Esophagus squamous epithelium (tissue), 5 donors: ENCODE measurements at regions not wholly inside any gene's neighbourhood (a gene's known extent, or its start where the extent isn't known, plus 50 kb on each side); places are given as distances from the start of the nearest gene placed in this dataset.

Experiments used
- DNase-seq: peaks from one replicate; lab custom pipeline; 2025; lab: John Stamatoyannopoulos, UW
- H3K27ac ChIP-seq, 4 donors: fragments of 200-600 bp; sonication (generic); one replicate each; pipeline ENCODE4 v1.5.1; 2016 to 2019; ENCODE audit warnings: mild to moderate bottlenecking in 1 of 4
- H3K27me3 ChIP-seq, 4 donors: fragments of 200-600 bp; sonication (generic); 1 replicate in 3 of 4; 2 replicates in 1 of 4; pipeline versions ENCODE4 v1.5.1 to v1.6.0; 2017 to 2021; ENCODE audit warnings: antibody characterized with exemption in 1 of 4
- H3K36me3 ChIP-seq, 3 donors: fragments of 200-600 bp; sonication (generic); one replicate each; pipeline ENCODE4 v1.5.1; 2016 to 2019
- H3K4me1 ChIP-seq, 3 donors: fragments of 200-600 bp; sonication (generic); one replicate each; pipeline ENCODE4 v1.5.1; 2017 to 2019
- H3K4me3 ChIP-seq, 4 donors: fragments of 200-600 bp; sonication (generic); 1 replicate in 3 of 4; 2 replicates in 1 of 4; pipeline ENCODE4 v1.5.1; 2016 to 2019; ENCODE audit warnings: mild to moderate bottlenecking in 2 of 4, moderate library complexity in 1 of 4
- H3K9me3 ChIP-seq, 3 donors: fragments of 200-600 bp; sonication (generic); one replicate each; pipeline ENCODE4 v1.5.1; 2016 to 2019
- POLR2A ChIP-seq, 4 donors: fragments of 450-650 bp; IDR thresholded peaks; one replicate each; pipeline ENCODE4 v1.6.1; 2017; ENCODE audit warnings: antibody characterized with exemption in 4 of 4, mild to moderate bottlenecking in 4 of 4, moderate library complexity in 3 of 4
- WGBS, 2 donors: methylation state at CpG; one replicate each; pipeline ENCODE4 v1.1.5; 2018; 5-methylcytosine and 5-hydroxymethylcytosine counted together
- intact Hi-C: fragments of 100-400 bp; cut with DNase I; formaldehyde crosslinking; loops from one replicate; pipeline ENCODE4 v1.15.0; 2022
- TF ChIP-seq, protein P1 (sequence below), 6 experiments: fragments of 450-650 bp in 4 of 6; fragments of 200-600 bp in 2 of 6; sonication (generic) in 2 of 6; IDR thresholded peaks; one replicate each; pipeline ENCODE4 v1.5.1; 2016 to 2019; ENCODE audit warnings: antibody characterized with exemption in 6 of 6, mild to moderate bottlenecking in 4 of 6, moderate library complexity in 4 of 6
- donor health status: DM: yes; HTN: yes; CAD: no.

GRCh38 chr1:195105281-195105680 lies 1503.0 kb downstream of the KCNT2 start:
- H3K36me3 ChIP-seq, result no peaks in the 10 kb centered on the region
- no peak for DNase-seq
- TF ChIP-seq, protein P1, sequence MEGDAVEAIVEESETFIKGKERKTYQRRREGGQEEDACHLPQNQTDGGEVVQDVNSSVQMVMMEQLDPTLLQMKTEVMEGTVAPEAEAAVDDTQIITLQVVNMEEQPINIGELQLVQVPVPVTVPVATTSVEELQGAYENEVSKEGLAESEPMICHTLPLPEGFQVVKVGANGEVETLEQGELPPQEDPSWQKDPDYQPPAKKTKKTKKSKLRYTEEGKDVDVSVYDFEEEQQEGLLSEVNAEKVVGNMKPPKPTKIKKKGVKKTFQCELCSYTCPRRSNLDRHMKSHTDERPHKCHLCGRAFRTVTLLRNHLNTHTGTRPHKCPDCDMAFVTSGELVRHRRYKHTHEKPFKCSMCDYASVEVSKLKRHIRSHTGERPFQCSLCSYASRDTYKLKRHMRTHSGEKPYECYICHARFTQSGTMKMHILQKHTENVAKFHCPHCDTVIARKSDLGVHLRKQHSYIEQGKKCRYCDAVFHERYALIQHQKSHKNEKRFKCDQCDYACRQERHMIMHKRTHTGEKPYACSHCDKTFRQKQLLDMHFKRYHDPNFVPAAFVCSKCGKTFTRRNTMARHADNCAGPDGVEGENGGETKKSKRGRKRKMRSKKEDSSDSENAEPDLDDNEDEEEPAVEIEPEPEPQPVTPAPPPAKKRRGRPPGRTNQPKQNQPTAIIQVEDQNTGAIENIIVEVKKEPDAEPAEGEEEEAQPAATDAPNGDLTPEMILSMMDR (IDR thresholded peaks at IDR 0.05), result no peak
- TF ChIP-seq POLR2A (IDR thresholded peaks at IDR 0.05), result no peak
- H3K4me1 ChIP-seq, result no peaks in the 10 kb centered on the region
- no peak overlapping the region for H3K4me3 ChIP-seq
- H3K9me3 ChIP-seq, result no peaks in the 10 kb centered on the region
- no peak overlapping the region for H3K27ac ChIP-seq
- WGBS, 2 donors, result 20 to 64% methylated on average over 1 to 2 of the region's 2 CpGs
- intact Hi-C loops, result no loop called here
- H3K27me3 ChIP-seq, result no peaks in the 10 kb centered on the region

DNA sequence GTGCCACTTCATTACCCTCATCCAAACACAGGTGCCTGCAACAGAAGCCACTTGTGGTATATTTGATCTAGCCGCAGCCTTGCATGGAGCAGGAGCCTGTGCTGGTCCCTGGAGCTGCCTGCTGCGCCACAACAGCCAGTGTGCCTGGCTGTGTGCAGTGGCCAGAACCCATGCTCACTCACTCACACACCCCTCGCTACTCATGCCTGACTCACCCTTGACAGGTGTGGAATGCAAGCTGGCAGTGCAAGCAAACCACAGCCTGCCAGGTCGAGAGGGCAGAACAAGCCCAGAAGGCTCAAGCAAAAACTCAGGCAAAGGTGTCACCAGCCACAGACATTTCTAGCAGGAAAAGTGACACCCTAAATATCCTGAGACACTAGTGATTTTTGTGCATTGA lies 1510.9 kb downstream of the KCNT2 start:
- intact Hi-C loops, result no loop called here
- Histone ChIP-seq H3K27ac (no peak overlapping the region), H3K4me3 (no peak overlapping the region), H3K27me3 (no peaks in the 10 kb centered on the region), H3K9me3 (no peaks in the 10 kb centered on the region), H3K4me1 (no peaks in the 10 kb centered on the region), H3K36me3 (no peaks in the 10 kb centered on the region)
- 46 to 59% methylated on average over 3 of the region's 4 CpGs for WGBS, 2 donors
- TF ChIP-seq POLR2A (IDR thresholded peaks at IDR 0.05), result no peak
- TF ChIP-seq, protein P1 (IDR thresholded peaks at IDR 0.05), result no peak
- no peak for DNase-seq

- no peaks in the 10 kb centered on the region for H3K4me1 ChIP-seq
- DNase-seq, result no peak
- H3K27me3 ChIP-seq, result no peaks in the 10 kb centered on the region
- intact Hi-C loops, result no loop called here
- H3K27ac ChIP-seq, result no peak overlapping the region
- 40 to 70% methylated on average over 2 to 6 of the region's 9 CpGs for WGBS, 2 donors
- no peak overlapping the region for H3K4me3 ChIP-seq
- no peaks in the 10 kb centered on the region for H3K9me3 ChIP-seq
- H3K36me3 ChIP-seq, result no peaks in the 10 kb centered on the region
- no peak for TF ChIP-seq POLR2A (IDR thresholded peaks at IDR 0.05)
- TF ChIP-seq, protein P1 (IDR thresholded peaks at IDR 0.05), result no peak
These were observed 1512.2 kb downstream of the KCNT2 start for GRCh38 chr1:195096051-195096521.

- no peak overlapping the region for H3K27ac ChIP-seq
- intact Hi-C loops, result no loop called here
These were observed 1523.0 kb downstream of the KCNT2 start for GRCh38 chr1:195085196-195085595.

DNA sequence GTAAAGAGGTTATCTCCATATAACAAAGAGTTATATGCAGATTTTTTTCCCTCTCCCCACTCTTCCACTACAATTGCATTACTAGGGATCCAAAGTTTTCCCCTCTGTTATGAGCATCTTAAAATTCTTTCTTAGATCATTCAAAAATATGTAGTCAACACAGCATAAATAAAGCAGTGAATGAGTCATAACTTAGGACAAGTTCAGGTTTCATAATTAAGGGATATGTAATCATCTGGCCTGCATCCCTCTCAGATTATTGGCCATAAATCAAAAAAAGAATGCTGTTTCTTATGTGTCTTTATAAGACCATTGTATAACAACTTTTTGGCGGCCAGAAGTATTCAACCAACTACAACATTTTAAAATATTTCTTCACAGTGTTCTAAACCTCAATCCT lies 1526.1 kb downstream of the KCNT2 start:
- no peak overlapping the region for H3K27ac ChIP-seq
- WGBS, 2 donors, result 31 to 45% methylated on average over 1 of the region's 1 CpG
- H3K36me3 ChIP-seq, result no peaks in the 10 kb centered on the region
- H3K4me1 ChIP-seq, result no peaks in the 10 kb centered on the region
- no peaks in the 10 kb centered on the region for H3K27me3 ChIP-seq
- DNase-seq, result no peak
- no peak overlapping the region for H3K4me3 ChIP-seq
- intact Hi-C loops, result no loop called here
- TF ChIP-seq POLR2A (IDR thresholded peaks at IDR 0.05), result no peak
- TF ChIP-seq, protein P1 (IDR thresholded peaks at IDR 0.05), result no peak
- H3K9me3 ChIP-seq, result no peaks in the 10 kb centered on the region

More at GRCh38 chr1:195085196-195085595, 1523.0 kb downstream of the KCNT2 start:
- Histone ChIP-seq H3K36me3 (no peaks in the 10 kb centered on the region), H3K27me3 (no peaks in the 10 kb centered on the region), H3K4me3 (no peak overlapping the region), H3K4me1 (no peaks in the 10 kb centered on the region), H3K9me3 (no peaks in the 10 kb centered on the region)
- TF ChIP-seq POLR2A (IDR thresholded peaks at IDR 0.05), result no peak
- TF ChIP-seq, protein P1 (IDR thresholded peaks at IDR 0.05), result no peak
- no peak for DNase-seq
- WGBS, 2 donors, result 70 to 79% methylated on average over 3 of the region's 3 CpGs
